Lower leg skin (tissue), 4 donors: ENCODE measurements at regions not wholly inside any gene's neighbourhood (a gene's known extent, or its start where the extent isn't known, plus 50 kb on each side); places are given as distances from the start of the nearest gene placed in this dataset.

Experiments used
- DNase-seq, 2 donors: peaks; one replicate each; pipeline ENCODE4 v3.0.0-alpha.2; 2019; ENCODE audit warnings: low spot score in 2 of 2
- H3K4me3 ChIP-seq: fragments of 200-600 bp; sonication (generic); 2 replicates; pipeline ENCODE4 v1.5.1; 2017; ENCODE audit warnings: mild to moderate bottlenecking, low read depth; ENCODE audit not compliant: poor library complexity, severe bottlenecking
- CTCF ChIP-seq, 3 donors: fragments of 450-650 bp; IDR thresholded peaks; one replicate each; pipeline ENCODE4 v1.5.1; 2016; ENCODE audit warnings: antibody characterized with exemption in 3 of 3, mild to moderate bottlenecking in 3 of 3, moderate library complexity in 2 of 3
- POLR2A ChIP-seq, 2 donors: fragments of 450-650 bp; IDR thresholded peaks; one replicate each; pipeline ENCODE4 v1.6.1; 2016 to 2017; ENCODE audit warnings: antibody characterized with exemption in 2 of 2, mild to moderate bottlenecking in 1 of 2, moderate library complexity in 1 of 2
- WGBS, 2 donors: methylation state at CpG; one replicate each; pipeline ENCODE4 v1.1.5; 2018; 5-methylcytosine and 5-hydroxymethylcytosine counted together
- intact Hi-C: fragments of 100-400 bp; cut with DNase I; formaldehyde crosslinking; loops from one replicate; pipeline ENCODE4 v1.15.0; 2023; ENCODE audit warnings: low total_unique reads

- intact Hi-C loops: no loop called here
- TF ChIP-seq POLR2A (IDR thresholded peaks at IDR 0.05) (no peak), CTCF (IDR thresholded peaks at IDR 0.05) (no peak)
- 64 to 76% methylated on average over 9 of the region's 9 CpGs for WGBS, 2 donors
- H3K4me3 ChIP-seq: no peak overlapping the region
- DNase-seq: no peak
Observed at GRCh38 chr1:67937651-67938050, 104.4 kb upstream of the GNG12 start.

- intact Hi-C loops: no loop called here
- TF ChIP-seq POLR2A (IDR thresholded peaks at IDR 0.05) (no peak), CTCF (IDR thresholded peaks at IDR 0.05) (no peak)
- DNase-seq: no peak
- no peak overlapping the region for H3K4me3 ChIP-seq
- WGBS, 2 donors: 80 to 82% methylated on average over 3 of the region's 3 CpGs
Observed at GRCh38 chr1:67937010-67937409, 103.7 kb upstream of the GNG12 start.

GRCh38 chr1:67935560-67935959, 102.3 kb upstream of the GNG12 start:
- 98% methylated on average over 1 of the region's 1 CpG for WGBS, 2 donors
- no peak for DNase-seq
- no peak overlapping the region for H3K4me3 ChIP-seq
- intact Hi-C loops: no loop called here
- TF ChIP-seq CTCF (IDR thresholded peaks at IDR 0.05) (no peak), POLR2A (IDR thresholded peaks at IDR 0.05) (no peak)

- intact Hi-C loops: no loop called here
- TF ChIP-seq CTCF (IDR thresholded peaks at IDR 0.05): no peak
- no peak for TF ChIP-seq POLR2A (IDR thresholded peaks at IDR 0.05)
- DNase-seq: no peak
- no peak overlapping the region for H3K4me3 ChIP-seq
- 87 to 90% methylated on average over 3 of the region's 3 CpGs for WGBS, 2 donors
Observed at GRCh38 chr1:67931198-67931597, 97.9 kb upstream of the GNG12 start.

- intact Hi-C loops: no loop called here
- TF ChIP-seq POLR2A (IDR thresholded peaks at IDR 0.05) (no peak), CTCF (IDR thresholded peaks at IDR 0.05) (no peak)
- no peak overlapping the region for H3K4me3 ChIP-seq
- no peak for DNase-seq
- 79 to 82% methylated on average over 1 of the region's 1 CpG for WGBS, 2 donors
Observed at GRCh38 chr1:67923074-67923473, 89.8 kb upstream of the GNG12 start.

GRCh38 chr1:67921725-67922489, 88.6 kb upstream of the GNG12 start:
- TF ChIP-seq POLR2A (IDR thresholded peaks at IDR 0.05): no peak
- 83 to 89% methylated on average over 4 of the region's 4 CpGs for WGBS, 2 donors
- intact Hi-C loops: no loop called here
- no peak overlapping the region for H3K4me3 ChIP-seq
- no peak for DNase-seq
